Keratinocyte (primary cell): ENCODE measurements at regions not wholly inside any gene's neighbourhood (a gene's known extent, or its start where the extent isn't known, plus 50 kb on each side); places are given as distances from the start of the nearest gene placed in this dataset.

Experiments used
- EZH2 ChIP-seq: IDR thresholded peaks from one replicate; pipeline ENCODE4 v1.6.1; 2012; ENCODE audit warnings: inconsistent platforms, mild to moderate bottlenecking, low read length, moderate library complexity
- TF ChIP-seq, protein P1 (sequence below), 3 experiments: IDR thresholded peaks in 1 of 3; conservative IDR thresholded peaks in 1 of 3; optimal IDR thresholded peaks in 1 of 3; 2 replicates in 2 of 3; 3 replicates in 1 of 3; pipeline versions ENCODE3 to v1.5.1; 2011; ENCODE audit warnings: low read length in 3 of 3, mild to moderate bottlenecking in 3 of 3, moderate library complexity in 2 of 3, control low read depth in 1 of 3, inconsistent platforms in 1 of 3; ENCODE audit not compliant: insufficient read depth in 2 of 3; ENCODE audit errors: extremely low read depth in 1 of 3

DNA sequence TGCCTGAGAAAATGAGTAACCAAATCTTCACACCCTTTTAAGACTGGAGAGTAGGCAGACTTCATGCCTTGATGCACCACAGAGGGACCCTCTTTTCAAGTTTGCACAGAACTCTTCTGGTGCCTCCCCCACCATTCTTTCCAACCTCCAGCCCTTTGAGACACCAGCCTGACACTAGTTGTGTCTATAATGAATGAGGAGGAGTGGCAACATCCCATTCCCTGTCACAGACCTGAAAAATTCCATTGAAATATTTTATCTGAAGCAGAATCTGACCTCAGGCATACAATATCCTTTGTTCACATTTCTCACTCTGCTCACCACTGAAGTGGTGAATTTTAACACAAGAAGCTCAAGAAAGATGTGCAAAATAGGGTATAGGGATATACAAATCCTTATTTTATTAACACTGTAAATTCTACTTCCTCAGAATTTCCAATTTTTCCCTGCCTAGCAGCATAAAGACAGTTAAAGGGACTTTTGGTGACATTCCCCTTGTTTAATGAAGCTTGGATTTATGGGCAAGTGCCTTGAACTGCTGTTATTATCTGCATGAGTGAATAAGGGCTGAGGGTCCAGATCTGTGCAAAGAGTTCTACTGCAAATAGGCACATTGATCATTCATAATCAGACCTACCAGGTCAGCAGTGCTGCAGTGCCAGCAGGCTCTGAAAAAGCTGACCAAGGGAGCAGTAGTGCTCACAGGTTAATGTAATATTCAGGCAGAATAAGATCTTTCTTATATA, 149.9 kb upstream of the PAQR3 start:
- TF ChIP-seq, protein P1, sequence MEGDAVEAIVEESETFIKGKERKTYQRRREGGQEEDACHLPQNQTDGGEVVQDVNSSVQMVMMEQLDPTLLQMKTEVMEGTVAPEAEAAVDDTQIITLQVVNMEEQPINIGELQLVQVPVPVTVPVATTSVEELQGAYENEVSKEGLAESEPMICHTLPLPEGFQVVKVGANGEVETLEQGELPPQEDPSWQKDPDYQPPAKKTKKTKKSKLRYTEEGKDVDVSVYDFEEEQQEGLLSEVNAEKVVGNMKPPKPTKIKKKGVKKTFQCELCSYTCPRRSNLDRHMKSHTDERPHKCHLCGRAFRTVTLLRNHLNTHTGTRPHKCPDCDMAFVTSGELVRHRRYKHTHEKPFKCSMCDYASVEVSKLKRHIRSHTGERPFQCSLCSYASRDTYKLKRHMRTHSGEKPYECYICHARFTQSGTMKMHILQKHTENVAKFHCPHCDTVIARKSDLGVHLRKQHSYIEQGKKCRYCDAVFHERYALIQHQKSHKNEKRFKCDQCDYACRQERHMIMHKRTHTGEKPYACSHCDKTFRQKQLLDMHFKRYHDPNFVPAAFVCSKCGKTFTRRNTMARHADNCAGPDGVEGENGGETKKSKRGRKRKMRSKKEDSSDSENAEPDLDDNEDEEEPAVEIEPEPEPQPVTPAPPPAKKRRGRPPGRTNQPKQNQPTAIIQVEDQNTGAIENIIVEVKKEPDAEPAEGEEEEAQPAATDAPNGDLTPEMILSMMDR (optimal IDR thresholded peaks at IDR 0.05 in 1 of 3, IDR thresholded peaks at IDR 0.05 in 1 of 3, conservative IDR thresholded peaks at IDR 0.05 in 1 of 3; ENCODE audit: extremely low read depth in 1 of 3, insufficient read depth in 2 of 3, low read length in 3 of 3): no peak
- no peak for TF ChIP-seq EZH2
